A549 (cell line): ENCODE measurements at regions not wholly inside any gene's neighbourhood (a gene's known extent, or its start where the extent isn't known, plus 50 kb on each side); places are given as distances from the start of the nearest gene placed in this dataset.

Source experiments
- ATAC-seq, 2 experiments: fragments of 200-7000 bp in 1 of 2; fragments of >200 bp in 1 of 2; cut with Nextera tagmentation in 1 of 2; cut with Tn5 transposase in 1 of 2; 3 replicates each; pipeline versions ENCODE4 v1.8.0 to v1.9.1; 2018 to 2020; ENCODE audit warnings: mild to moderate bottlenecking in 1 of 2, moderate library complexity in 1 of 2
- CTCF ChIA-PET: fragments of 300-600 bp; sonication (Branson Sonifier 250); formaldehyde crosslinking; extraction: SDS; loops from one replicate; lab custom pipeline; 2021; ENCODE audit warnings: antibody characterized with exemption, inconsistent platforms; lab: Yijun Ruan, JAX
- POLR2A ChIA-PET: fragments of 350-600 bp; formaldehyde crosslinking; extraction: SDS; loops from one replicate; lab custom pipeline; 2021; ENCODE audit warnings: antibody characterized with exemption, inconsistent platforms; lab: Yijun Ruan, JAX
- DNase-seq, 2 experiments: peaks; one replicate each; pipeline versions ENCODE4 v3.0.0 to v3.0.0-alpha.2; 2011 to 2016; ENCODE audit warnings: low read depth in 1 of 2, low spot score in 1 of 2
- FAIRE-seq: peaks from 2 replicates; lab custom pipeline; 2011; peaks lifted over from hg19 to GRCh38; lab: Jason Lieb, UNC
- H3K27ac ChIP-seq, 2 experiments: fragments of >200 bp; sonication (Bioruptor Twin); formaldehyde crosslinking; 3 replicates each; pipeline ENCODE4 v1.5.1; 2016 to 2017
- H3K4me1 ChIP-seq: fragments of >200 bp; sonication (Bioruptor Twin); formaldehyde crosslinking; 3 replicates; pipeline ENCODE4 v1.6.1; 2016
- H3K4me2 ChIP-seq: fragments of >200 bp; sonication (Bioruptor Twin); formaldehyde crosslinking; 3 replicates; pipeline ENCODE4 v1.6.1; 2016
- H3K4me3 ChIP-seq: fragments of >200 bp; sonication (Bioruptor Twin); formaldehyde crosslinking; 3 replicates; pipeline ENCODE4 v1.5.1; 2016
- H3K9me3 ChIP-seq: fragments of >200 bp; sonication (Bioruptor Twin); formaldehyde crosslinking; 3 replicates; pipeline ENCODE4 v1.6.1; 2016
- CBX2 ChIP-seq: fragments of 200-600 bp; sonication (generic); IDR thresholded peaks from 2 replicates; pipeline ENCODE4 v1.6.1; 2016; ENCODE audit warnings: low read depth, mild to moderate bottlenecking, borderline replicate concordance
- EHF ChIP-seq: fragments of 250-450 bp; sonication (Bioruptor Pico); IDR thresholded peaks from 2 replicates; pipeline ENCODE4 v1.5.0; 2020; ENCODE audit warnings: mild to moderate bottlenecking
- EHMT2 ChIP-seq: fragments of 200-600 bp; sonication (generic); IDR thresholded peaks from 2 replicates; pipeline ENCODE4 v1.6.1; 2016; ENCODE audit warnings: antibody characterized with exemption, low read depth, mild to moderate bottlenecking, moderate library complexity
- ESRRA ChIP-seq: fragments of 150-350 bp; IDR thresholded peaks from 2 replicates; pipeline ENCODE4 v1.6.1; 2014; ENCODE audit warnings: mild to moderate bottlenecking, low read length, borderline replicate concordance
- HEYL ChIP-seq: fragments of 250-450 bp; sonication (Bioruptor Pico); IDR thresholded peaks from 2 replicates; pipeline ENCODE4 v1.8.0; 2021; ENCODE audit warnings: mild to moderate bottlenecking, moderate library complexity
- HOXA7 ChIP-seq: fragments of 250-450 bp; sonication (Bioruptor Pico); IDR thresholded peaks from 2 replicates; pipeline ENCODE4 v1.5.0; 2020; ENCODE audit warnings: mild to moderate bottlenecking, moderate library complexity
- HOXB13 ChIP-seq: fragments of 250-450 bp; sonication (Bioruptor Pico); IDR thresholded peaks from 2 replicates; pipeline ENCODE4 v1.5.0; 2020; ENCODE audit warnings: low read depth, mild to moderate bottlenecking, moderate library complexity
- JUN ChIP-seq, 2 experiments: fragments of >200 bp; sonication (Bioruptor Twin); formaldehyde crosslinking; IDR thresholded peaks; 2 replicates in 1 of 2; 3 replicates in 1 of 2; pipeline ENCODE4 v1.6.1; 2016 to 2017
- KDM5A ChIP-seq: fragments of 200-600 bp; sonication (generic); IDR thresholded peaks from 2 replicates; pipeline ENCODE4 v1.6.1; 2016; ENCODE audit warnings: antibody characterized with exemption, mild to moderate bottlenecking
- MAFK ChIP-seq: fragments of 450-650 bp; IDR thresholded peaks from 2 replicates; pipeline ENCODE4 v1.6.1; 2014; ENCODE audit not compliant: partially characterized antibody
- MAZ ChIP-seq: fragments of 150-350 bp; IDR thresholded peaks from 2 replicates; pipeline ENCODE4 v1.6.1; 2014; ENCODE audit warnings: antibody characterized with exemption, low read depth, low read length, borderline replicate concordance
- NPAS2 ChIP-seq: fragments of 250-450 bp; sonication (Bioruptor Pico); IDR thresholded peaks from 2 replicates; pipeline ENCODE4 v1.8.0; 2022; ENCODE audit warnings: mild to moderate bottlenecking, moderate library complexity, borderline replicate concordance
- NR3C1 ChIP-seq: fragments of >200 bp; sonication (Bioruptor Twin); formaldehyde crosslinking; IDR thresholded peaks from 3 replicates; pipeline ENCODE4 v1.6.1; 2017
- PHF8 ChIP-seq: fragments of 200-600 bp; sonication (generic); IDR thresholded peaks from 2 replicates; pipeline ENCODE4 v1.6.1; 2016; ENCODE audit warnings: low read depth, mild to moderate bottlenecking, antibody characterized with exemption, moderate library complexity, borderline replicate concordance
- POLR2A ChIP-seq: IDR thresholded peaks from 2 replicates; pipeline ENCODE4 v1.6.1; 2012; ENCODE audit warnings: mild to moderate bottlenecking, low read length
- POLR2AphosphoS2 ChIP-seq: conservative IDR thresholded peaks from 2 replicates; pipeline ENCODE4 v1.6.1; 2012; ENCODE audit warnings: low read length, improper control_type of control experiment, inconsistent platforms
- RARB ChIP-seq: fragments of 250-450 bp; sonication (Bioruptor Pico); IDR thresholded peaks from 2 replicates; pipeline ENCODE4 v1.8.0; 2021; ENCODE audit warnings: mild to moderate bottlenecking, moderate library complexity
- RFX5 ChIP-seq: fragments of 450-650 bp; IDR thresholded peaks from 2 replicates; pipeline ENCODE4 v1.7.1; 2014; ENCODE audit warnings: antibody characterized with exemption, mild to moderate bottlenecking, moderate library complexity
- TFCP2L1 ChIP-seq: fragments of 250-450 bp; sonication (Bioruptor Pico); IDR thresholded peaks from 2 replicates; pipeline ENCODE4 v1.5.0; 2021; ENCODE audit warnings: mild to moderate bottlenecking
- TP53 ChIP-seq: fragments of 250-450 bp; sonication (Bioruptor Pico); IDR thresholded peaks from 2 replicates; pipeline ENCODE4 v1.5.0; 2021; ENCODE audit warnings: mild to moderate bottlenecking, moderate library complexity
- ZFP36 ChIP-seq: fragments of 450-650 bp; IDR thresholded peaks from 2 replicates; pipeline ENCODE4 v1.6.1; 2014; ENCODE audit warnings: borderline replicate concordance; ENCODE audit not compliant: partially characterized antibody
- whole genome bisulfite sequencing: methylation state at CpG from one replicate; pipeline ENCODE4 v1.1.6; 2017; ENCODE audit errors: missing lambda C conversion rate; 5-methylcytosine and 5-hydroxymethylcytosine counted together
- TF ChIP-seq, protein P1 (sequence below): fragments of 450-650 bp; IDR thresholded peaks from 2 replicates; pipeline ENCODE4 v1.6.1; 2014; ENCODE audit warnings: antibody characterized with exemption
- TF ChIP-seq, protein P2 (sequence below): fragments of 200-600 bp; sonication (generic); IDR thresholded peaks from 2 replicates; pipeline ENCODE4 v1.6.1; 2016; ENCODE audit warnings: antibody characterized with exemption, mild to moderate bottlenecking, moderate library complexity
- TF ChIP-seq, protein P3 (sequence below): fragments of >200 bp; sonication (Bioruptor Twin); formaldehyde crosslinking; IDR thresholded peaks from 2 replicates; pipeline ENCODE4 v1.6.1; 2016

DNA sequence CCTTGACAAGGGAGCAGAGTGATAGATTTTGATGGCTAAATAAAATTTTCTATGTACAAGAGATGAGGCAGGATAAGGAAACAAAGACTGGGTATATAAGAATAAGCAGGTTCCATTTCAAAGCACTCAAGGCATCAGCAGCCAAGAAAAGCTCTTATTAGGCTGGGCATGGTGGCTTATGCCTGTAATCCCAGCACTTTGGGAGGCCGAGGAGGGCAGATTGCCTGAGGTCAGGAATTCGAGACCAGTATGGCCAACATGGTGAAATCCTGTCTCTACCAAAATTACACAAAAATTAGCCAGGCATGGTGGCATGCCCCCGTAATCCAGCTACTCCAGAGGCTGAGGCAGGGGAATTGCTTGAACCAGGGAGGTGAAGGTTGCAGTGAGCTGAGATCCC, 563.4 kb upstream of the CCDC179 start:
- TF ChIP-seq HOXA7 (no peak), NR3C1 (no peak), JUN (IDR thresholded peaks at IDR 0.05) (no peak), POLR2AphosphoS2 (no peak), NPAS2 (CRISPR knock-in tag) (no peak), HEYL (no peak), ZFP36 (no peak), MAFK (no peak), ESRRA (no peak), HOXB13 (no peak), RARB (no peak), TFCP2L1 (CRISPR knock-in tag) (no peak), POLR2A (no peak), PHF8 (no peak), RFX5 (no peak), CBX2 (no peak), EHF (no peak)
- TF ChIP-seq, protein P1, sequence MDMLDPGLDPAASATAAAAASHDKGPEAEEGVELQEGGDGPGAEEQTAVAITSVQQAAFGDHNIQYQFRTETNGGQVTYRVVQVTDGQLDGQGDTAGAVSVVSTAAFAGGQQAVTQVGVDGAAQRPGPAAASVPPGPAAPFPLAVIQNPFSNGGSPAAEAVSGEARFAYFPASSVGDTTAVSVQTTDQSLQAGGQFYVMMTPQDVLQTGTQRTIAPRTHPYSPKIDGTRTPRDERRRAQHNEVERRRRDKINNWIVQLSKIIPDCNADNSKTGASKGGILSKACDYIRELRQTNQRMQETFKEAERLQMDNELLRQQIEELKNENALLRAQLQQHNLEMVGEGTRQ: no peak
- TF ChIP-seq, protein P2, sequence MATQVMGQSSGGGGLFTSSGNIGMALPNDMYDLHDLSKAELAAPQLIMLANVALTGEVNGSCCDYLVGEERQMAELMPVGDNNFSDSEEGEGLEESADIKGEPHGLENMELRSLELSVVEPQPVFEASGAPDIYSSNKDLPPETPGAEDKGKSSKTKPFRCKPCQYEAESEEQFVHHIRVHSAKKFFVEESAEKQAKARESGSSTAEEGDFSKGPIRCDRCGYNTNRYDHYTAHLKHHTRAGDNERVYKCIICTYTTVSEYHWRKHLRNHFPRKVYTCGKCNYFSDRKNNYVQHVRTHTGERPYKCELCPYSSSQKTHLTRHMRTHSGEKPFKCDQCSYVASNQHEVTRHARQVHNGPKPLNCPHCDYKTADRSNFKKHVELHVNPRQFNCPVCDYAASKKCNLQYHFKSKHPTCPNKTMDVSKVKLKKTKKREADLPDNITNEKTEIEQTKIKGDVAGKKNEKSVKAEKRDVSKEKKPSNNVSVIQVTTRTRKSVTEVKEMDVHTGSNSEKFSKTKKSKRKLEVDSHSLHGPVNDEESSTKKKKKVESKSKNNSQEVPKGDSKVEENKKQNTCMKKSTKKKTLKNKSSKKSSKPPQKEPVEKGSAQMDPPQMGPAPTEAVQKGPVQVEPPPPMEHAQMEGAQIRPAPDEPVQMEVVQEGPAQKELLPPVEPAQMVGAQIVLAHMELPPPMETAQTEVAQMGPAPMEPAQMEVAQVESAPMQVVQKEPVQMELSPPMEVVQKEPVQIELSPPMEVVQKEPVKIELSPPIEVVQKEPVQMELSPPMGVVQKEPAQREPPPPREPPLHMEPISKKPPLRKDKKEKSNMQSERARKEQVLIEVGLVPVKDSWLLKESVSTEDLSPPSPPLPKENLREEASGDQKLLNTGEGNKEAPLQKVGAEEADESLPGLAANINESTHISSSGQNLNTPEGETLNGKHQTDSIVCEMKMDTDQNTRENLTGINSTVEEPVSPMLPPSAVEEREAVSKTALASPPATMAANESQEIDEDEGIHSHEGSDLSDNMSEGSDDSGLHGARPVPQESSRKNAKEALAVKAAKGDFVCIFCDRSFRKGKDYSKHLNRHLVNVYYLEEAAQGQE: no peak
- TF ChIP-seq, protein P3, sequence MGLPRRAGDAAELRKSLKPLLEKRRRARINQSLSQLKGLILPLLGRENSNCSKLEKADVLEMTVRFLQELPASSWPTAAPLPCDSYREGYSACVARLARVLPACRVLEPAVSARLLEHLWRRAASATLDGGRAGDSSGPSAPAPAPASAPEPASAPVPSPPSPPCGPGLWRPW: no peak
- ChIA-PET POLR2A (no interaction called here), CTCF (no interaction called here)
- H3K4me1 ChIP-seq: no peaks in the 10 kb centered on the region
- H3K4me3 ChIP-seq: no peak overlapping the region
- H3K27ac ChIP-seq: no peak overlapping the region
- no peak for ATAC-seq
- H3K4me2 ChIP-seq: no peak overlapping the region
- DNase-seq: no peak
- H3K9me3 ChIP-seq: no peaks in the 10 kb centered on the region
- FAIRE-seq: no peak
- WGBS: 3% methylated on average over 3 of the region's 3 CpGs

DNA sequence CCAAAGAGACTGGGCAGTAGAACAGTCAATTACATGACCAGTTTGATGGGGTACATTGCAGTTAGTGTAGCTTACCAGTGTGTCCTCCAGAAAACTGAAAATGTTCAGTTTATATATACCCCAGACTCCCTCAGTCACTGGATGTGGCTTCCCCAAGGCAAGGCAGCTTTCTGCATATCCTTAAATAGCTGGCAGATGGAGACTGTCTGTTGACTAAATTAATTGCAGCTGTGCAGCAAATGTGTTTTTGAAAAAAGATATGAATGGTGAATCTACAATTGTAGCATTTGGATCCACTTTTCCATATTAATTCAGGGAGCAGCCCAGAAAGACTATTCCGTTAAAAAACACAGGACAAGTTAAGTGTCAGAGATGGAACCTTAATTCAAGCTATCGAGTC, 565.1 kb upstream of the CCDC179 start:
- ChIA-PET CTCF (no interaction called here), POLR2A (no interaction called here)
- no peak for FAIRE-seq
- H3K4me3 ChIP-seq: no peak overlapping the region
- 3% methylated on average over 2 of the region's 2 CpGs for WGBS
- no peak overlapping the region for H3K4me2 ChIP-seq
- no peaks in the 10 kb centered on the region for H3K9me3 ChIP-seq
- no peak for DNase-seq
- TF ChIP-seq TP53 (CRISPR knock-in tag): no peak
- TF ChIP-seq MAFK: no peak
- no peak for TF ChIP-seq MAZ
- no peak for TF ChIP-seq JUN (IDR thresholded peaks at IDR 0.05)
- no peak for TF ChIP-seq KDM5A
- TF ChIP-seq EHMT2: no peak
- ATAC-seq: no peak
- H3K27ac ChIP-seq: no peak overlapping the region
- no peaks in the 10 kb centered on the region for H3K4me1 ChIP-seq
